PC-3 (cell line): ENCODE measurements at regions not wholly inside any gene's neighbourhood (a gene's known extent, or its start where the extent isn't known, plus 50 kb on each side); places are given as distances from the start of the nearest gene placed in this dataset.

Source experiments
- CTCF ChIP-seq: fragments of 300-600 bp; sonication (generic); conservative IDR thresholded peaks from 2 replicates; pipeline ENCODE4 v1.5.1; 2017; ENCODE audit warnings: antibody characterized with exemption, low read depth, mild to moderate bottlenecking, low read length
- EZH2 ChIP-seq: fragments of 300-600 bp; sonication (generic); IDR thresholded peaks from one replicate; pipeline ENCODE4 v1.6.1; 2017; ENCODE audit warnings: antibody characterized with exemption, mild to moderate bottlenecking, low read length; ENCODE audit not compliant: unreplicated experiment

GRCh38 chr1:59045137-59045536 is 251.8 kb upstream of the FGGY start:
- TF ChIP-seq CTCF = no peak
- TF ChIP-seq EZH2 = no peak
